ENCODE measurements at regions not wholly inside any gene's neighbourhood (a gene's known extent, or its start where the extent isn't known, plus 50 kb on each side); places are given as distances from the start of the nearest gene placed in this dataset.

DNA sequence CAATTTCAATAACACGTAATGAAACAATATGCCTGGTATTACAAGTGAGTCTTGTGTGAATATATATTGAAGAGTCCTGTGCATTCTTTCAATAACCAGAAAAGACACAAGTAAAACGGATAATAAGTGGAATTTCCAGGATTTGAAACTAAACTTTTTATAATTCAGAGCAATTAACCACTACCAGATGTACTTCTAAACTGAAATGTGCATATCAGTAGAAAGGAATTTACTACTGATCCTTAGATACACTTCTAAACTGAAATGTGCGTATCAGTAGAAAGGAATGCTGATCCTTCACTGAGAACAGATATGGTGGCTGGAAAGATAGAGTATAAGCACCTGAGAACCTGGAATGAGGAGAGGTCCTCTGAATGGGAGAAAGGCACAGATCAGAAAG, 470.9 kb upstream of the SPHKAP start:
- no peaks in the 10 kb centered on the region for H4K20me1 ChIP-seq (ENCODE audit: insufficient read depth, low read length, poor library complexity, severe bottlenecking)

GRCh38 chr2:228649876-228650275, 468.4 kb upstream of the SPHKAP start:
- Histone ChIP-seq H3K9ac (ENCODE audit: low read depth, low read length, poor library complexity, severe bottlenecking) (no peak overlapping the region), H3K79me2 (ENCODE audit: insufficient read depth, low read length) (no peaks in the 10 kb centered on the region), H3K4me1 (ENCODE audit: insufficient read depth, low read length, poor library complexity, severe bottlenecking) (no peaks in the 10 kb centered on the region), H3K27me3 (ENCODE audit: insufficient read depth, low read length, poor library complexity, severe bottlenecking) (no peaks in the 10 kb centered on the region), H2AFZ (ENCODE audit: low read length) (no peak overlapping the region), H4K20me1 (ENCODE audit: insufficient read depth, low read length, poor library complexity, severe bottlenecking) (no peaks in the 10 kb centered on the region), H3F3A (ENCODE audit: low read depth) (no peaks in the 10 kb centered on the region), H3K9me2 (replicated peaks; ENCODE audit: low read depth, low read length) (no peaks in the 10 kb centered on the region), H3K9me3 (ENCODE audit: insufficient read depth, low read depth, low read length) (no peaks in the 10 kb centered on the region), H3K36me3 (ENCODE audit: insufficient read depth, low read length) (no peaks in the 10 kb centered on the region), H3K4me3 (ENCODE audit: low read length, poor library complexity, severe bottlenecking) (no peak overlapping the region), H3K4me2 (ENCODE audit: low read depth, low read length, poor library complexity, severe bottlenecking) (no peak overlapping the region)
- no peak for TF ChIP-seq CTCF (conservative IDR thresholded peaks at IDR 0.05; ENCODE audit: low read length)
- TF ChIP-seq EZH2phosphoT487 (IDR thresholded peaks at IDR 0.05; ENCODE audit: borderline replicate concordance): no peak

More for the DNA sequence above, 470.9 kb upstream of the SPHKAP start:
- Histone ChIP-seq H3K27me3 (ENCODE audit: insufficient read depth, low read length, poor library complexity, severe bottlenecking) (no peaks in the 10 kb centered on the region), H3K9me3 (ENCODE audit: insufficient read depth, low read depth, low read length) (no peaks in the 10 kb centered on the region), H3K79me2 (ENCODE audit: insufficient read depth, low read length) (no peaks in the 10 kb centered on the region), H3K9ac (ENCODE audit: low read depth, low read length, poor library complexity, severe bottlenecking) (no peak overlapping the region), H3K4me2 (ENCODE audit: low read depth, low read length, poor library complexity, severe bottlenecking) (no peak overlapping the region), H3F3A (ENCODE audit: low read depth) (no peaks in the 10 kb centered on the region), H3K9me2 (replicated peaks; ENCODE audit: low read depth, low read length) (no peaks in the 10 kb centered on the region), H3K4me3 (ENCODE audit: low read length, poor library complexity, severe bottlenecking) (no peak overlapping the region), H2AFZ (ENCODE audit: low read length) (no peak overlapping the region), H3K36me3 (ENCODE audit: insufficient read depth, low read length) (no peaks in the 10 kb centered on the region), H3K4me1 (ENCODE audit: insufficient read depth, low read length, poor library complexity, severe bottlenecking) (no peaks in the 10 kb centered on the region)
- TF ChIP-seq CTCF (conservative IDR thresholded peaks at IDR 0.05; ENCODE audit: low read length): no peak
- no peak for TF ChIP-seq EZH2phosphoT487 (IDR thresholded peaks at IDR 0.05; ENCODE audit: borderline replicate concordance)

- Histone ChIP-seq H3K4me2 (ENCODE audit: low read depth, low read length, poor library complexity, severe bottlenecking) (no peak overlapping the region), H3K79me2 (ENCODE audit: insufficient read depth, low read length) (no peaks in the 10 kb centered on the region), H3K4me3 (ENCODE audit: low read length, poor library complexity, severe bottlenecking) (no peak overlapping the region), H2AFZ (ENCODE audit: low read length) (no peak overlapping the region), H3K9me3 (ENCODE audit: insufficient read depth, low read depth, low read length) (no peaks in the 10 kb centered on the region), H3K9ac (ENCODE audit: low read depth, low read length, poor library complexity, severe bottlenecking) (no peak overlapping the region), H3K27me3 (ENCODE audit: insufficient read depth, low read length, poor library complexity, severe bottlenecking) (no peaks in the 10 kb centered on the region), H3K36me3 (ENCODE audit: insufficient read depth, low read length) (no peaks in the 10 kb centered on the region), H4K20me1 (ENCODE audit: insufficient read depth, low read length, poor library complexity, severe bottlenecking) (no peaks in the 10 kb centered on the region), H3F3A (ENCODE audit: low read depth) (no peaks in the 10 kb centered on the region), H3K4me1 (ENCODE audit: insufficient read depth, low read length, poor library complexity, severe bottlenecking) (no peaks in the 10 kb centered on the region), H3K9me2 (replicated peaks; ENCODE audit: low read depth, low read length) (no peaks in the 10 kb centered on the region)
- TF ChIP-seq CTCF (conservative IDR thresholded peaks at IDR 0.05; ENCODE audit: low read length) (no peak), EZH2phosphoT487 (IDR thresholded peaks at IDR 0.05; ENCODE audit: borderline replicate concordance) (no peak)
Observed at GRCh38 chr2:228649447-228649846, 468.0 kb upstream of the SPHKAP start.

Data from Loucy (cell line).